ENCODE measurements at regions not wholly inside any gene's neighbourhood (a gene's known extent, or its start where the extent isn't known, plus 50 kb on each side); places are given as distances from the start of the nearest gene placed in this dataset.

DNA sequence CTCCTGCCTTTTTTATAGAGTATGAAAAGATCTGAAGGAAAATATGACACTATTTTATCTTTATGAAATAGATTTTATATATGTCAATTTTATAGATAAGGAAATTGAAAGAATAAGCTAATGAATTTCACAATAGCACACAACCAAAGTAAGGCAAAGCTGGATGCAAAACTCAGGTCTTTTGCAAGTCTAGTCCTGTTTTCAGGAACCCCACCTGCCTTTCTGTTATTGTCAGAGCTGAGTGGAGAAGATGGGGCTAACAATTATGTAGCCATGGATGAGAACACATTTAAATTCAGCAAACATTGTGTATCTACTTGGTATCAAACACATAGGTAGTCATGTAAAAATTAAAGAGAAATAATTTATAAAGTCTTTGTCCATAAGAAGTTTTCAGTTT lies 161.5 kb upstream of the ZEB2 start:
- TF ChIP-seq, protein P1, sequence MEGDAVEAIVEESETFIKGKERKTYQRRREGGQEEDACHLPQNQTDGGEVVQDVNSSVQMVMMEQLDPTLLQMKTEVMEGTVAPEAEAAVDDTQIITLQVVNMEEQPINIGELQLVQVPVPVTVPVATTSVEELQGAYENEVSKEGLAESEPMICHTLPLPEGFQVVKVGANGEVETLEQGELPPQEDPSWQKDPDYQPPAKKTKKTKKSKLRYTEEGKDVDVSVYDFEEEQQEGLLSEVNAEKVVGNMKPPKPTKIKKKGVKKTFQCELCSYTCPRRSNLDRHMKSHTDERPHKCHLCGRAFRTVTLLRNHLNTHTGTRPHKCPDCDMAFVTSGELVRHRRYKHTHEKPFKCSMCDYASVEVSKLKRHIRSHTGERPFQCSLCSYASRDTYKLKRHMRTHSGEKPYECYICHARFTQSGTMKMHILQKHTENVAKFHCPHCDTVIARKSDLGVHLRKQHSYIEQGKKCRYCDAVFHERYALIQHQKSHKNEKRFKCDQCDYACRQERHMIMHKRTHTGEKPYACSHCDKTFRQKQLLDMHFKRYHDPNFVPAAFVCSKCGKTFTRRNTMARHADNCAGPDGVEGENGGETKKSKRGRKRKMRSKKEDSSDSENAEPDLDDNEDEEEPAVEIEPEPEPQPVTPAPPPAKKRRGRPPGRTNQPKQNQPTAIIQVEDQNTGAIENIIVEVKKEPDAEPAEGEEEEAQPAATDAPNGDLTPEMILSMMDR (IDR thresholded peaks at IDR 0.05) = no peak
- TF ChIP-seq POLR2A (IDR thresholded peaks at IDR 0.05) = no peak
